Tibial nerve (tissue), 4 donors: ENCODE measurements at regions not wholly inside any gene's neighbourhood (a gene's known extent, or its start where the extent isn't known, plus 50 kb on each side); places are given as distances from the start of the nearest gene placed in this dataset.

Source experiments
- DNase-seq, 2 donors: peaks; one replicate each; pipeline ENCODE4 v3.0.0-alpha.2; 2019; ENCODE audit warnings: low spot score in 2 of 2
- H3K27ac ChIP-seq, 4 donors: fragments of 200-600 bp; sonication (generic) in 3 of 4; one replicate each; pipeline ENCODE4 v1.5.1; 2017 to 2019; ENCODE audit warnings: mild to moderate bottlenecking in 1 of 4
- H3K27me3 ChIP-seq, 2 donors: fragments of 200-600 bp; sonication (generic) in 1 of 2; one replicate each; pipeline versions ENCODE4 v1.5.1 to v1.6.0; 2017 to 2019
- H3K36me3 ChIP-seq, 3 donors: fragments of 200-600 bp; sonication (generic); one replicate each; pipeline ENCODE4 v1.5.1; 2018 to 2019
- H3K4me1 ChIP-seq, 4 donors: fragments of 200-600 bp; sonication (generic) in 3 of 4; one replicate each; pipeline ENCODE4 v1.5.1; 2017 to 2019
- H3K4me3 ChIP-seq, 4 donors: fragments of 200-600 bp; sonication (generic) in 3 of 4; one replicate each; pipeline ENCODE4 v1.5.1; 2017 to 2019; ENCODE audit warnings: mild to moderate bottlenecking in 1 of 4, moderate library complexity in 1 of 4
- H3K9me3 ChIP-seq, 4 donors: fragments of 200-600 bp; sonication (generic) in 3 of 4; one replicate each; pipeline ENCODE4 v1.5.1; 2017 to 2019
- CTCF ChIP-seq, 5 experiments: fragments of 200-600 bp in 3 of 5; fragments of 450-650 bp in 2 of 5; sonication (generic) in 3 of 5; IDR thresholded peaks; one replicate each; pipeline ENCODE4 v1.5.1; 2016 to 2019; ENCODE audit warnings: antibody characterized with exemption in 5 of 5, mild to moderate bottlenecking in 3 of 5, moderate library complexity in 2 of 5
- EP300 ChIP-seq, 2 donors: sonication (generic); formaldehyde crosslinking; IDR thresholded peaks; one replicate each; pipeline ENCODE4 v1.6.1; 2017; ENCODE audit warnings: antibody characterized with exemption in 2 of 2, mild to moderate bottlenecking in 1 of 2
- POLR2A ChIP-seq, 2 donors: fragments of 450-650 bp; IDR thresholded peaks; one replicate each; pipeline ENCODE4 v1.6.1; 2017; ENCODE audit warnings: antibody characterized with exemption in 2 of 2, mild to moderate bottlenecking in 2 of 2, moderate library complexity in 2 of 2
- WGBS, 2 donors: methylation state at CpG; one replicate each; pipeline ENCODE4 v1.1.5; 2018; 5-methylcytosine and 5-hydroxymethylcytosine counted together

GRCh38 chr21:25024639-25025038, 582.6 kb downstream of the MRPL39 start:
- TF ChIP-seq EP300 (IDR thresholded peaks at IDR 0.05): no peak
- no peaks in the 10 kb centered on the region for H3K4me1 ChIP-seq
- no peaks in the 10 kb centered on the region for H3K9me3 ChIP-seq
- H3K27ac ChIP-seq: no peak overlapping the region
- WGBS, 2 donors: 91 to 97% methylated on average over 3 of the region's 3 CpGs
- H3K4me3 ChIP-seq: no peak overlapping the region
- no peaks in the 10 kb centered on the region for H3K36me3 ChIP-seq
- no peaks in the 10 kb centered on the region for H3K27me3 ChIP-seq
- no peak for DNase-seq

GRCh38 chr21:25005388-25005787, 601.9 kb downstream of the MRPL39 start:
- Histone ChIP-seq H3K27me3 (no peaks in the 10 kb centered on the region), H3K4me1 (no peaks in the 10 kb centered on the region), H3K4me3 (no peak overlapping the region), H3K36me3 (no peaks in the 10 kb centered on the region), H3K27ac (no peak overlapping the region), H3K9me3 (peaks cover 0 to 3% (median 0%) of the 10 kb centered on the region in 4 donors)
- DNase-seq: no peak
- 82 to 91% methylated on average over 7 of the region's 7 CpGs for WGBS, 2 donors
- TF ChIP-seq CTCF (IDR thresholded peaks at IDR 0.05) (no peak), POLR2A (IDR thresholded peaks at IDR 0.05) (no peak), EP300 (IDR thresholded peaks at IDR 0.05) (no peak)

- WGBS, 2 donors: 26% methylated on average over 2 of the region's 2 CpGs
- H3K36me3 ChIP-seq: no peaks in the 10 kb centered on the region
- H3K27ac ChIP-seq: no peak overlapping the region
- no peak for TF ChIP-seq CTCF (IDR thresholded peaks at IDR 0.05)
- H3K4me1 ChIP-seq: no peaks in the 10 kb centered on the region
- no peaks in the 10 kb centered on the region for H3K27me3 ChIP-seq
- no peak for DNase-seq
- H3K4me3 ChIP-seq: no peak overlapping the region
- H3K9me3 ChIP-seq: peaks cover 0 to 3% (median 0%) of the 10 kb centered on the region in 4 donors
These were observed 604.6 kb downstream of the MRPL39 start for GRCh38 chr21:25002676-25003075.

GRCh38 chr21:24995216-24995615, 612.1 kb downstream of the MRPL39 start:
- no peak overlapping the region for H3K27ac ChIP-seq
- H3K4me3 ChIP-seq: no peak overlapping the region
- H3K36me3 ChIP-seq: no peaks in the 10 kb centered on the region

GRCh38 chr21:24994717-24995116, 612.6 kb downstream of the MRPL39 start:
- Histone ChIP-seq H3K4me3 (no peak overlapping the region), H3K27me3 (no peaks in the 10 kb centered on the region), H3K4me1 (no peaks in the 10 kb centered on the region), H3K9me3 (no peaks in the 10 kb centered on the region), H3K36me3 (no peaks in the 10 kb centered on the region), H3K27ac (no peak overlapping the region)
- DNase-seq: no peak
- TF ChIP-seq POLR2A (IDR thresholded peaks at IDR 0.05) (no peak), CTCF (IDR thresholded peaks at IDR 0.05) (no peak), EP300 (IDR thresholded peaks at IDR 0.05) (no peak)
- 74 to 75% methylated on average over 4 of the region's 4 CpGs for WGBS, 2 donors

More at GRCh38 chr21:24995216-24995615, 612.1 kb downstream of the MRPL39 start:
- TF ChIP-seq CTCF (IDR thresholded peaks at IDR 0.05): no peak
- TF ChIP-seq EP300 (IDR thresholded peaks at IDR 0.05): no peak
- TF ChIP-seq POLR2A (IDR thresholded peaks at IDR 0.05): no peak
- Histone ChIP-seq H3K9me3 (no peaks in the 10 kb centered on the region), H3K4me1 (no peaks in the 10 kb centered on the region), H3K27me3 (no peaks in the 10 kb centered on the region)
- no peak for DNase-seq
- 9 to 11% methylated on average over 3 of the region's 3 CpGs for WGBS, 2 donors

GRCh38 chr21:24989516-24989915, 617.8 kb downstream of the MRPL39 start:
- DNase-seq: no peak
- Histone ChIP-seq H3K4me3 (no peak overlapping the region), H3K27ac (no peak overlapping the region), H3K9me3 (no peaks in the 10 kb centered on the region), H3K27me3 (no peaks in the 10 kb centered on the region), H3K36me3 (no peaks in the 10 kb centered on the region), H3K4me1 (no peaks in the 10 kb centered on the region)
- TF ChIP-seq CTCF (IDR thresholded peaks at IDR 0.05) (no peak), POLR2A (IDR thresholded peaks at IDR 0.05) (no peak), EP300 (IDR thresholded peaks at IDR 0.05) (no peak)
